ENCODE measurements at regions not wholly inside any gene's neighbourhood (a gene's known extent, or its start where the extent isn't known, plus 50 kb on each side); places are given as distances from the start of the nearest gene placed in this dataset.

- no peak for DNase-seq
- Histone ChIP-seq H3K27ac (ENCODE audit: insufficient read length, low read depth, low read length) (no peak overlapping the region), H2AK5ac (ENCODE audit: insufficient read length, low read length) (no peak overlapping the region), H3K4me1 (ENCODE audit: insufficient read depth, low read length) (peaks cover 5% of the 10 kb centered on the region; the same call in 1 of the 2 replicates), H3K9me3 (ENCODE audit: control insufficient read depth, low read depth, low read length) (no peaks in the 10 kb centered on the region), H3K56ac (ENCODE audit: insufficient read length, low read depth, low read length) (no peak overlapping the region), H3K14ac (ENCODE audit: insufficient read depth, low read length) (no peak overlapping the region), H4K91ac (ENCODE audit: insufficient read length, low read depth, low read length) (no peak overlapping the region), H3K79me2 (ENCODE audit: insufficient read depth, low read length) (no peaks in the 10 kb centered on the region), H3K4ac (ENCODE audit: low read depth, low read length) (no peak overlapping the region), H2BK20ac (ENCODE audit: low read depth, low read length, poor library complexity, severe bottlenecking) (no peak overlapping the region), H3K23ac (ENCODE audit: insufficient read length, low read depth, low read length) (no peak overlapping the region), H4K5ac (ENCODE audit: insufficient read length, low read depth, low read length) (no peak overlapping the region), H4K8ac (replicated peaks; ENCODE audit: insufficient read length, low read depth, low read length) (no peak overlapping the region), H3K23me2 (ENCODE audit: insufficient read length, low read depth, low read length, poor library complexity, severe bottlenecking) (no peaks in the 10 kb centered on the region), H3K4me2 (ENCODE audit: insufficient read depth, insufficient read length, low read length) (no peak overlapping the region), H2BK5ac (ENCODE audit: insufficient read length, low read length) (no peak overlapping the region), H3K9ac (ENCODE audit: extremely low read depth, insufficient read length, low read length) (no peak overlapping the region), H3K18ac (ENCODE audit: insufficient read length, low read depth, low read length) (no peak overlapping the region), H2BK12ac (ENCODE audit: insufficient read length, low read depth, low read length) (no peak overlapping the region), H4K20me1 (ENCODE audit: control insufficient read depth, insufficient read depth, insufficient read length) (no peaks in the 10 kb centered on the region), H2BK120ac (ENCODE audit: low read depth, low read length, poor library complexity, severe bottlenecking) (no peak overlapping the region), H3K79me1 (ENCODE audit: insufficient read depth, low read depth, low read length, poor library complexity, severe bottlenecking) (no peaks in the 10 kb centered on the region), H3T11ph (ENCODE audit: low read length) (no peak overlapping the region), H3K27me3 (ENCODE audit: insufficient read depth, low read length) (no peaks in the 10 kb centered on the region), H2AFZ (ENCODE audit: low read length) (no peak overlapping the region), H2BK15ac (ENCODE audit: low read depth, low read length) (0 out of 2 replicates have a peak overlapping the region, but pooled peaks have one; percentile 72)
- Mint-ChIP-seq H3K36me3 (ENCODE audit: insufficient read depth in 1 of 3, low read depth in 3 of 3) (no peaks in the 10 kb centered on the region), H3K9me3 (no peaks in the 10 kb centered on the region), H3K27me3 (ENCODE audit: low read depth) (no peaks in the 10 kb centered on the region), H3K27ac (no peak overlapping the region; a peak in 1 of 7 replicates), H3K4me3 (no peak overlapping the region), H3K4me1 (peaks cover 18 to 24% of the 10 kb centered on the region in 2 experiments)
- no CpG with 5 or more reads among the region's 4 CpGs for WGBS (ENCODE audit: extremely low coverage, insufficient read length, low lambda C conversion rate)
- no peak for TF ChIP-seq CTCF (conservative IDR thresholded peaks at IDR 0.05)
Observed at GRCh38 chr1:232499188-232499587, 130.7 kb downstream of the SIPA1L2 start.
